WTC11 (cell line): ENCODE measurements at regions not wholly inside any gene's neighbourhood (a gene's known extent, or its start where the extent isn't known, plus 50 kb on each side); places are given as distances from the start of the nearest gene placed in this dataset.

ENCODE experiments used
- ATAC-seq: fragments of 200-7000 bp; cut with Tn5 transposase; 2 replicates; pipeline ENCODE4 v1.10.0; 2021; ENCODE audit warnings: mild to moderate bottlenecking, moderate library complexity
- CTCF ChIA-PET: fragments of 300-600 bp; sonication (Branson Sonifier 250); formaldehyde crosslinking; loops from one replicate; lab custom pipeline; 2021; ENCODE audit warnings: antibody characterized with exemption; lab: Charles Lee
- POLR2A ChIA-PET: fragments of 350-600 bp; sonication (Branson Sonifier 250); formaldehyde crosslinking; loops from one replicate; lab custom pipeline; 2021; ENCODE audit warnings: antibody characterized with exemption; lab: Charles Lee
- DNase-seq: peaks from one replicate; pipeline ENCODE4 v3.0.0; 2021; ENCODE audit warnings: low spot score
- H3K27ac Mint-ChIP-seq: 2 replicates; pipeline ENCODE4 v1.8.0; 2021; ENCODE audit warnings: mixed read lengths
- H3K27me3 Mint-ChIP-seq: 2 replicates; pipeline ENCODE4 v1.8.0; 2021; ENCODE audit warnings: low read depth, mild to moderate bottlenecking, moderate library complexity, mixed read lengths
- H3K36me3 Mint-ChIP-seq: 2 replicates; pipeline ENCODE4 v1.8.0; 2021; ENCODE audit warnings: mixed read lengths
- H3K4me1 Mint-ChIP-seq: 2 replicates; pipeline ENCODE4 v1.8.0; 2022; ENCODE audit warnings: mixed read lengths
- H3K4me3 Mint-ChIP-seq: 2 replicates; pipeline ENCODE4 v1.8.0; 2021; ENCODE audit warnings: mild to moderate bottlenecking, moderate library complexity, mixed read lengths
- H3K9me3 Mint-ChIP-seq: 2 replicates; pipeline ENCODE4 v1.8.0; 2021; ENCODE audit warnings: mixed read lengths
- ATF1 ChIP-seq: sonication (generic); formaldehyde crosslinking; IDR thresholded peaks from 2 replicates; pipeline ENCODE4 v1.8.1; 2023; ENCODE audit warnings: mild to moderate bottlenecking, moderate library complexity, missing genetic modification reagents
- ATF3 ChIP-seq: sonication (generic); formaldehyde crosslinking; conservative IDR thresholded peaks from 2 replicates; pipeline ENCODE4 v1.8.1; 2022; ENCODE audit warnings: mild to moderate bottlenecking, missing genetic modification reagents
- ATF6 ChIP-seq: sonication (generic); formaldehyde crosslinking; IDR thresholded peaks from 2 replicates; pipeline ENCODE4 v1.8.1; 2023; ENCODE audit warnings: mild to moderate bottlenecking, missing genetic modification reagents
- CBFB ChIP-seq: sonication (generic); formaldehyde crosslinking; IDR thresholded peaks from 2 replicates; pipeline ENCODE4 v1.8.1; 2022; ENCODE audit warnings: mild to moderate bottlenecking, low read depth, missing genetic modification reagents
- CREM ChIP-seq: sonication (generic); formaldehyde crosslinking; IDR thresholded peaks from 2 replicates; pipeline ENCODE4 v1.8.1; 2022; ENCODE audit warnings: mild to moderate bottlenecking, missing genetic modification reagents, moderate library complexity
- EMX1 ChIP-seq: fragments of 250-450 bp; sonication (Bioruptor Pico); IDR thresholded peaks from 2 replicates; pipeline ENCODE4 v1.8.0; 2021; ENCODE audit warnings: mild to moderate bottlenecking
- ESRRA ChIP-seq: sonication (generic); formaldehyde crosslinking; IDR thresholded peaks from 2 replicates; pipeline ENCODE4 v1.8.1; 2022; ENCODE audit warnings: mild to moderate bottlenecking, missing genetic modification reagents, borderline replicate concordance
- ETV6 ChIP-seq: sonication (generic); formaldehyde crosslinking; IDR thresholded peaks from 2 replicates; pipeline ENCODE4 v1.8.1; 2022; ENCODE audit warnings: mild to moderate bottlenecking, missing genetic modification reagents
- FOXK1 ChIP-seq: sonication (generic); formaldehyde crosslinking; IDR thresholded peaks from 2 replicates; pipeline ENCODE4 v1.8.0; 2022; ENCODE audit warnings: mild to moderate bottlenecking, moderate library complexity, missing genetic modification reagents
- FOXP1 ChIP-seq: sonication (generic); formaldehyde crosslinking; IDR thresholded peaks from 2 replicates; pipeline ENCODE4 v1.8.0; 2022; ENCODE audit warnings: missing genetic modification reagents, mild to moderate bottlenecking, moderate library complexity, borderline replicate concordance
- GABPB1 ChIP-seq: sonication (generic); formaldehyde crosslinking; IDR thresholded peaks from 2 replicates; pipeline ENCODE4 v1.8.1; 2023; ENCODE audit warnings: mild to moderate bottlenecking, missing genetic modification reagents
- GRHL2 ChIP-seq: fragments of 250-450 bp; sonication (Bioruptor Pico); IDR thresholded peaks from 2 replicates; pipeline ENCODE4 v1.8.0; 2022; ENCODE audit warnings: mild to moderate bottlenecking, moderate library complexity; ENCODE audit not compliant: insufficient replicate concordance, severe bottlenecking
- GTF2I ChIP-seq: fragments of 250-450 bp; sonication (Bioruptor Pico); conservative IDR thresholded peaks from 2 replicates; pipeline ENCODE4 v1.4.0; 2021; ENCODE audit warnings: mild to moderate bottlenecking
- HMGA2 ChIP-seq: fragments of 250-450 bp; sonication (Bioruptor Pico); IDR thresholded peaks from 2 replicates; pipeline ENCODE4 v1.4.0; 2021; ENCODE audit warnings: mild to moderate bottlenecking, moderate library complexity
- NR3C1 ChIP-seq: sonication (generic); formaldehyde crosslinking; conservative IDR thresholded peaks from 2 replicates; pipeline ENCODE4 v1.8.1; 2023; ENCODE audit warnings: low read depth, mild to moderate bottlenecking, missing genetic modification reagents
- TEAD1 ChIP-seq: sonication (generic); formaldehyde crosslinking; IDR thresholded peaks from 2 replicates; pipeline ENCODE4 v1.8.0; 2022; ENCODE audit warnings: mild to moderate bottlenecking, missing genetic modification reagents
- TEAD4 ChIP-seq: sonication (generic); formaldehyde crosslinking; IDR thresholded peaks from 2 replicates; pipeline ENCODE4 v1.8.0; 2022; ENCODE audit warnings: mild to moderate bottlenecking, missing genetic modification reagents
- ZNF138 ChIP-seq: sonication (generic); formaldehyde crosslinking; conservative IDR thresholded peaks from 2 replicates; pipeline ENCODE4 v1.8.1; 2022; ENCODE audit warnings: mild to moderate bottlenecking, moderate library complexity, missing genetic modification reagents
- ZNF263 ChIP-seq: sonication (generic); formaldehyde crosslinking; IDR thresholded peaks from 2 replicates; pipeline ENCODE4 v1.8.1; 2022; ENCODE audit warnings: low read depth, mild to moderate bottlenecking, moderate library complexity, missing genetic modification reagents
- ZNF416 ChIP-seq: fragments of 250-450 bp; sonication (Bioruptor Pico); IDR thresholded peaks from 2 replicates; pipeline ENCODE4 v1.9.0; 2021; ENCODE audit warnings: mild to moderate bottlenecking, inconsistent platforms
- ZNF532 ChIP-seq: fragments of 250-450 bp; sonication (Bioruptor Pico); IDR thresholded peaks from 2 replicates; pipeline ENCODE4 v1.9.0; 2021; ENCODE audit warnings: mild to moderate bottlenecking, borderline replicate concordance
- TF ChIP-seq, protein P1 (sequence below): sonication (generic); formaldehyde crosslinking; IDR thresholded peaks from 2 replicates; pipeline ENCODE4 v1.8.0; 2022; ENCODE audit warnings: mild to moderate bottlenecking, missing genetic modification reagents
- TF ChIP-seq, protein P2 (sequence below): sonication (generic); formaldehyde crosslinking; IDR thresholded peaks from 2 replicates; pipeline ENCODE4 v1.8.1; 2022; ENCODE audit warnings: low read depth, missing genetic modification reagents, borderline replicate concordance
- TF ChIP-seq, protein P3 (sequence below): sonication (generic); formaldehyde crosslinking; IDR thresholded peaks from 2 replicates; pipeline ENCODE4 v1.8.1; 2023; ENCODE audit warnings: mild to moderate bottlenecking, missing genetic modification reagents
- TF ChIP-seq, protein P4 (sequence below): sonication (generic); formaldehyde crosslinking; IDR thresholded peaks from 2 replicates; pipeline ENCODE4 v1.8.1; 2023; ENCODE audit warnings: mild to moderate bottlenecking, missing genetic modification reagents, moderate library complexity

DNA sequence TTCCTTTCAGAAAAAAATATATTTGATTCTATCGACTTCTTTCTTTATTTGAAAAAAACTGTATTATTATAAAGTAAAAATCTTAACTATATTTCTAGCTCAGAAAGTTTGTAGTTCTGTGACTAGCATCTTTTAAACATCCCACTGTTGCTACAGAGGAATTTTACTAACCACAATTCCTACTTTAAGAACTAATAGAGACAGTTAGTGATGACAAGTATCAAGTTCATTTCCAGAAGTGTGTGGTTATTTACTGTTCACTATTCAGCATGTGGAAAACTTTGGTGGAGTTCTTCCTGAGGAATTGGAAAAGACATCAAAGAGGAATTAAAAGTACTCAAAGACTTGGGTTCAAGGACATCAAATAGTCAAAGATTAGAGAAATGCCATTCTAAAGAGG lies 524.1 kb upstream of the CBLB start:
- H3K9me3 Mint-ChIP-seq: no peaks in the 10 kb centered on the region
- H3K36me3 Mint-ChIP-seq: no peaks in the 10 kb centered on the region
- no peaks in the 10 kb centered on the region for H3K27me3 Mint-ChIP-seq
- ATAC-seq: no peak
- DNase-seq: no peak
- CTCF ChIA-PET: no interaction called here
- H3K27ac Mint-ChIP-seq: no peak overlapping the region
- H3K4me3 Mint-ChIP-seq: no peak overlapping the region
- POLR2A ChIA-PET: no interaction called here
- TF ChIP-seq TEAD4 (no peak), ATF6 (no peak), GTF2I (CRISPR knock-in tag) (no peak), FOXP1 (CRISPR knock-in tag) (no peak), ZNF416 (no peak), ETV6 (CRISPR knock-in tag) (no peak), GRHL2 (no peak), ATF1 (CRISPR knock-in tag) (no peak), ZNF532 (CRISPR knock-in tag) (no peak)
- TF ChIP-seq, protein P1, sequence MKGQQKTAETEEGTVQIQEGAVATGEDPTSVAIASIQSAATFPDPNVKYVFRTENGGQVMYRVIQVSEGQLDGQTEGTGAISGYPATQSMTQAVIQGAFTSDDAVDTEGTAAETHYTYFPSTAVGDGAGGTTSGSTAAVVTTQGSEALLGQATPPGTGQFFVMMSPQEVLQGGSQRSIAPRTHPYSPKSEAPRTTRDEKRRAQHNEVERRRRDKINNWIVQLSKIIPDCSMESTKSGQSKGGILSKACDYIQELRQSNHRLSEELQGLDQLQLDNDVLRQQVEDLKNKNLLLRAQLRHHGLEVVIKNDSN (CRISPR knock-in tag): no peak
- TF ChIP-seq, protein P2, sequence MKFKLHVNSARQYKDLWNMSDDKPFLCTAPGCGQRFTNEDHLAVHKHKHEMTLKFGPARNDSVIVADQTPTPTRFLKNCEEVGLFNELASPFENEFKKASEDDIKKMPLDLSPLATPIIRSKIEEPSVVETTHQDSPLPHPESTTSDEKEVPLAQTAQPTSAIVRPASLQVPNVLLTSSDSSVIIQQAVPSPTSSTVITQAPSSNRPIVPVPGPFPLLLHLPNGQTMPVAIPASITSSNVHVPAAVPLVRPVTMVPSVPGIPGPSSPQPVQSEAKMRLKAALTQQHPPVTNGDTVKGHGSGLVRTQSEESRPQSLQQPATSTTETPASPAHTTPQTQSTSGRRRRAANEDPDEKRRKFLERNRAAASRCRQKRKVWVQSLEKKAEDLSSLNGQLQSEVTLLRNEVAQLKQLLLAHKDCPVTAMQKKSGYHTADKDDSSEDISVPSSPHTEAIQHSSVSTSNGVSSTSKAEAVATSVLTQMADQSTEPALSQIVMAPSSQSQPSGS (CRISPR knock-in tag): no peak
- H3K4me1 Mint-ChIP-seq: peaks cover 25% of the 10 kb centered on the region

- peaks cover 41% of the 10 kb centered on the region for H3K4me1 Mint-ChIP-seq
- H3K36me3 Mint-ChIP-seq: no peaks in the 10 kb centered on the region
- H3K27ac Mint-ChIP-seq: peak overlapping the region; percentile 79
- ChIA-PET POLR2A (no interaction called here), CTCF (no interaction called here)
- no peaks in the 10 kb centered on the region for H3K9me3 Mint-ChIP-seq
- DNase-seq (peak; percentile 13), ATAC-seq (peak; percentile 95)
- H3K27me3 Mint-ChIP-seq: no peaks in the 10 kb centered on the region
- H3K4me3 Mint-ChIP-seq: peak overlapping the region; percentile 41
- TF ChIP-seq, protein P3, sequence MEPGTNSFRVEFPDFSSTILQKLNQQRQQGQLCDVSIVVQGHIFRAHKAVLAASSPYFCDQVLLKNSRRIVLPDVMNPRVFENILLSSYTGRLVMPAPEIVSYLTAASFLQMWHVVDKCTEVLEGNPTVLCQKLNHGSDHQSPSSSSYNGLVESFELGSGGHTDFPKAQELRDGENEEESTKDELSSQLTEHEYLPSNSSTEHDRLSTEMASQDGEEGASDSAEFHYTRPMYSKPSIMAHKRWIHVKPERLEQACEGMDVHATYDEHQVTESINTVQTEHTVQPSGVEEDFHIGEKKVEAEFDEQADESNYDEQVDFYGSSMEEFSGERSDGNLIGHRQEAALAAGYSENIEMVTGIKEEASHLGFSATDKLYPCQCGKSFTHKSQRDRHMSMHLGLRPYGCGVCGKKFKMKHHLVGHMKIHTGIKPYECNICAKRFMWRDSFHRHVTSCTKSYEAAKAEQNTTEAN (CRISPR knock-in tag): no peak
- no peak for TF ChIP-seq EMX1 (CRISPR knock-in tag)
- TF ChIP-seq, protein P2 (CRISPR knock-in tag): no peak
- TF ChIP-seq, protein P4, sequence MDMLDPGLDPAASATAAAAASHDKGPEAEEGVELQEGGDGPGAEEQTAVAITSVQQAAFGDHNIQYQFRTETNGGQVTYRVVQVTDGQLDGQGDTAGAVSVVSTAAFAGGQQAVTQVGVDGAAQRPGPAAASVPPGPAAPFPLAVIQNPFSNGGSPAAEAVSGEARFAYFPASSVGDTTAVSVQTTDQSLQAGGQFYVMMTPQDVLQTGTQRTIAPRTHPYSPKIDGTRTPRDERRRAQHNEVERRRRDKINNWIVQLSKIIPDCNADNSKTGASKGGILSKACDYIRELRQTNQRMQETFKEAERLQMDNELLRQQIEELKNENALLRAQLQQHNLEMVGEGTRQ (CRISPR knock-in tag): no peak
- TF ChIP-seq FOXK1 (CRISPR knock-in tag): no peak
- TF ChIP-seq CBFB (CRISPR knock-in tag): no peak
- TF ChIP-seq GABPB1 (CRISPR knock-in tag): no peak
- no peak for TF ChIP-seq CREM (CRISPR knock-in tag)
- TF ChIP-seq NR3C1 (CRISPR knock-in tag): no peak
- no peak for TF ChIP-seq GTF2I (CRISPR knock-in tag)
- TF ChIP-seq ATF3 (CRISPR knock-in tag): no peak
- no peak for TF ChIP-seq ESRRA (CRISPR knock-in tag)
- no peak for TF ChIP-seq ZNF263 (CRISPR knock-in tag)
- TF ChIP-seq TEAD1 (CRISPR knock-in tag): no peak
- TF ChIP-seq HMGA2 (CRISPR knock-in tag): no peak
- no peak for TF ChIP-seq ZNF138
Measured at GRCh38 chr3:106397006-106397405, 528.2 kb upstream of the CBLB start.
